Endothelial cell of umbilical vein (primary cell): ENCODE measurements at regions not wholly inside any gene's neighbourhood (a gene's known extent, or its start where the extent isn't known, plus 50 kb on each side); places are given as distances from the start of the nearest gene placed in this dataset.

Experiments
- BruUV-seq: library from RNA; stranded (reverse); fragments of 400-500 nt; replicated peaks from 2 replicates; lab custom pipeline; 2021; lab: Mats Ljungman, UMichigan
- CTCF ChIA-PET: fragments of 300-600, 350-600 bp; sonication (Branson Sonifier 250); formaldehyde crosslinking; loops from one replicate; lab custom pipeline; 2021; ENCODE audit warnings: antibody characterized with exemption, inconsistent platforms; lab: Charles Lee
- POLR2A ChIA-PET: fragments of 300-600, 350-600 bp; sonication (Branson Sonifier 250); formaldehyde crosslinking; loops from one replicate; lab custom pipeline; 2021; ENCODE audit warnings: antibody characterized with exemption, inconsistent platforms; lab: Charles Lee
- DNase-seq: peaks from one replicate; pipeline ENCODE4 v3.0.0-alpha.2; 2011; ENCODE audit warnings: low read depth, low spot score
- FAIRE-seq: peaks from 2 replicates; lab custom pipeline; 2011; peaks lifted over from hg19 to GRCh38; lab: Jason Lieb, UNC
- H2AFZ ChIP-seq: 2 replicates; pipeline ENCODE4 v1.6.0; 2012; ENCODE audit warnings: low read depth, low read length, control low read depth, inconsistent platforms
- H3K27ac ChIP-seq: 2 replicates; pipeline ENCODE4 v1.5.1; 2011; ENCODE audit warnings: low read depth, mild to moderate bottlenecking, control low read depth, low read length, moderate library complexity; ENCODE audit not compliant: insufficient read depth
- H3K27me3 ChIP-seq, 2 experiments: 2 replicates each; pipeline versions ENCODE4 v1.6.0 to v1.6.1; 2011; ENCODE audit warnings: low read length in 2 of 2, mixed read lengths in 1 of 2; ENCODE audit not compliant: control insufficient read depth in 2 of 2, insufficient read depth in 2 of 2
- H3K36me3 ChIP-seq, 2 experiments: 2 replicates in 1 of 2; 3 replicates in 1 of 2; pipeline ENCODE4 v1.5.1; 2011; ENCODE audit warnings: low read length in 2 of 2, mild to moderate bottlenecking in 1 of 2, moderate library complexity in 1 of 2; ENCODE audit not compliant: control insufficient read depth in 2 of 2, insufficient read depth in 2 of 2; ENCODE audit errors: extremely low read depth in 1 of 2
- H3K4me1 ChIP-seq: 3 replicates; pipeline ENCODE4 v1.5.1; 2011; ENCODE audit warnings: mild to moderate bottlenecking, low read length; ENCODE audit not compliant: control insufficient read depth, insufficient read depth; ENCODE audit errors: extremely low read depth
- H3K4me2 ChIP-seq: 2 replicates; pipeline ENCODE4 v1.6.1; 2011; ENCODE audit warnings: low read length, control low read depth, mixed read lengths; ENCODE audit not compliant: insufficient read depth
- H3K4me3 ChIP-seq, 3 experiments: fragments of 200-600 bp in 1 of 3; sonication (generic), shearing (Covaris generic) in 1 of 3; replicated peaks in 1 of 3; 2 replicates each; pipeline ENCODE4 v1.5.1; 2011 to 2016; ENCODE audit warnings: control low read depth in 3 of 3, low read length in 3 of 3, mild to moderate bottlenecking in 2 of 3, inconsistent platforms in 1 of 3, low read depth in 1 of 3, moderate library complexity in 1 of 3; ENCODE audit not compliant: insufficient read depth in 1 of 3
- H3K79me2 ChIP-seq: 2 replicates; pipeline ENCODE4 v1.6.0; 2012; ENCODE audit warnings: low read length, inconsistent platforms; ENCODE audit not compliant: control insufficient read depth, insufficient read depth
- H3K9ac ChIP-seq: replicated peaks from 2 replicates; pipeline ENCODE3; 2011; ENCODE audit warnings: low read length, control low read depth; ENCODE audit not compliant: insufficient read depth; ENCODE audit errors: extremely low read depth
- H3K9me1 ChIP-seq: replicated peaks from 3 replicates; pipeline ENCODE4 v1.6.0; 2011; ENCODE audit warnings: mild to moderate bottlenecking, low read length; ENCODE audit not compliant: control insufficient read depth, insufficient read depth; ENCODE audit errors: extremely low read depth
- H3K9me3 ChIP-seq: replicated peaks from 2 replicates; pipeline ENCODE4 v1.5.1; 2012; ENCODE audit warnings: low read length, inconsistent platforms; ENCODE audit not compliant: control insufficient read depth, insufficient read depth
- H4K20me1 ChIP-seq: replicated peaks from 2 replicates; pipeline ENCODE3; 2011; ENCODE audit warnings: mild to moderate bottlenecking, low read length; ENCODE audit not compliant: control insufficient read depth, insufficient read depth; ENCODE audit errors: extremely low read depth
- EZH2 ChIP-seq: IDR thresholded peaks from 2 replicates; pipeline ENCODE4 v1.6.1; 2012; ENCODE audit warnings: borderline replicate concordance, low read depth, mild to moderate bottlenecking, moderate library complexity, low read length, inconsistent platforms; ENCODE audit not compliant: severe bottlenecking
- FOS ChIP-seq: IDR thresholded peaks from 2 replicates; pipeline ENCODE4 v1.6.1; 2011; ENCODE audit warnings: mild to moderate bottlenecking, low read length, moderate library complexity, borderline replicate concordance; ENCODE audit not compliant: insufficient read depth
- GATA2 ChIP-seq: IDR thresholded peaks from 2 replicates; pipeline ENCODE4 v1.7.0; 2011; ENCODE audit warnings: low read depth, mild to moderate bottlenecking, moderate library complexity, mixed read lengths, low read length; ENCODE audit not compliant: insufficient read length, insufficient read depth
- JUN ChIP-seq: IDR thresholded peaks from 2 replicates; pipeline ENCODE4 v1.6.1; 2011; ENCODE audit warnings: borderline replicate concordance, low read depth; ENCODE audit not compliant: insufficient read length, insufficient read depth
- MAX ChIP-seq: IDR thresholded peaks from 2 replicates; pipeline ENCODE4 v1.6.1; 2011; ENCODE audit not compliant: insufficient read depth, insufficient read length
- MYC ChIP-seq: IDR thresholded peaks from one replicate; pipeline ENCODE4 v1.6.1; 2011; ENCODE audit warnings: mild to moderate bottlenecking, low read depth, low read length
- POLR2A ChIP-seq: IDR thresholded peaks from 2 replicates; pipeline ENCODE4 v1.6.1; 2012; ENCODE audit warnings: low read depth, mild to moderate bottlenecking, control low read depth, low read length
- POLR2AphosphoS5 ChIP-seq: IDR thresholded peaks from 2 replicates; pipeline ENCODE4 v1.6.1; 2012; ENCODE audit warnings: low read depth, mild to moderate bottlenecking, control low read depth, low read length, moderate library complexity; ENCODE audit not compliant: insufficient read depth
- dilution Hi-C: fragments of 300-500 bp; cut with MboI; formaldehyde crosslinking; loops from one replicate; pipeline ENCODE4 v1.15.0; 2019; ENCODE audit warnings: low sequenced_read_pairs; ENCODE audit not compliant: extremely low pct_ligation_motif_present
- intact Hi-C: fragments of 100-400 bp; cut with micrococcal nuclease; formaldehyde crosslinking; loops from one replicate; pipeline ENCODE4 v1.10.0; 2022
- TF ChIP-seq, protein P1 (sequence below), 2 donors: IDR thresholded peaks; 1 replicate in 1 of 2; 2 replicates in 1 of 2; pipeline ENCODE4 v1.5.1; 2011; ENCODE audit warnings: low read length in 2 of 2, mild to moderate bottlenecking in 2 of 2, moderate library complexity in 2 of 2, control low read depth in 1 of 2, inconsistent platforms in 1 of 2, low read depth in 1 of 2; ENCODE audit not compliant: insufficient read depth in 1 of 2; ENCODE audit errors: extremely low read depth in 1 of 2

- dilution Hi-C loops (no loop called here), intact Hi-C loops (no loop called here)
- H3K9me1 ChIP-seq, result no peaks in the 10 kb centered on the region
- ChIA-PET CTCF (no interaction called here), POLR2A (no interaction called here)
- no peak for DNase-seq
- H3K4me1 ChIP-seq, result no peaks in the 10 kb centered on the region
- no peaks in the 10 kb centered on the region for H3K79me2 ChIP-seq
- no peaks in the 10 kb centered on the region for H3K9me3 ChIP-seq
- no peak overlapping the region for H3K4me2 ChIP-seq
- no peaks in the 10 kb centered on the region for H3K36me3 ChIP-seq
- no peaks in the 10 kb centered on the region for H4K20me1 ChIP-seq
- H3K4me3 ChIP-seq, result no peak overlapping the region
- FAIRE-seq, result no peak
- BruUV-seq, result no TSS peak
- no peak overlapping the region for H3K9ac ChIP-seq
- H3K27ac ChIP-seq, result no peak overlapping the region
- no peak overlapping the region for H2AFZ ChIP-seq
- H3K27me3 ChIP-seq, result no peaks in the 10 kb centered on the region
- no peak for TF ChIP-seq EZH2
- no peak for TF ChIP-seq POLR2A
- no peak for TF ChIP-seq POLR2AphosphoS5
- TF ChIP-seq GATA2, result no peak
- TF ChIP-seq FOS, result no peak
- TF ChIP-seq, protein P1, sequence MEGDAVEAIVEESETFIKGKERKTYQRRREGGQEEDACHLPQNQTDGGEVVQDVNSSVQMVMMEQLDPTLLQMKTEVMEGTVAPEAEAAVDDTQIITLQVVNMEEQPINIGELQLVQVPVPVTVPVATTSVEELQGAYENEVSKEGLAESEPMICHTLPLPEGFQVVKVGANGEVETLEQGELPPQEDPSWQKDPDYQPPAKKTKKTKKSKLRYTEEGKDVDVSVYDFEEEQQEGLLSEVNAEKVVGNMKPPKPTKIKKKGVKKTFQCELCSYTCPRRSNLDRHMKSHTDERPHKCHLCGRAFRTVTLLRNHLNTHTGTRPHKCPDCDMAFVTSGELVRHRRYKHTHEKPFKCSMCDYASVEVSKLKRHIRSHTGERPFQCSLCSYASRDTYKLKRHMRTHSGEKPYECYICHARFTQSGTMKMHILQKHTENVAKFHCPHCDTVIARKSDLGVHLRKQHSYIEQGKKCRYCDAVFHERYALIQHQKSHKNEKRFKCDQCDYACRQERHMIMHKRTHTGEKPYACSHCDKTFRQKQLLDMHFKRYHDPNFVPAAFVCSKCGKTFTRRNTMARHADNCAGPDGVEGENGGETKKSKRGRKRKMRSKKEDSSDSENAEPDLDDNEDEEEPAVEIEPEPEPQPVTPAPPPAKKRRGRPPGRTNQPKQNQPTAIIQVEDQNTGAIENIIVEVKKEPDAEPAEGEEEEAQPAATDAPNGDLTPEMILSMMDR (IDR thresholded peaks at IDR 0.05; ENCODE audit: extremely low read depth in 1 of 2, insufficient read depth in 1 of 2, low read depth in 1 of 2, low read length in 2 of 2), result no peak
- TF ChIP-seq JUN, result no peak
- TF ChIP-seq MYC, result no peak
- no peak for TF ChIP-seq MAX
These were observed 62.8 kb downstream of the MYCN start for GRCh38 chr2:16003152-16003551.
